WTC11 (cell line): ENCODE measurements at regions not wholly inside any gene's neighbourhood (a gene's known extent, or its start where the extent isn't known, plus 50 kb on each side); places are given as distances from the start of the nearest gene placed in this dataset.

ENCODE experiments used
- HMGXB4 ChIP-seq: sonication (generic); formaldehyde crosslinking; IDR thresholded peaks from 2 replicates; pipeline ENCODE4 v1.8.1; 2023; ENCODE audit warnings: mild to moderate bottlenecking, moderate library complexity, missing genetic modification reagents
- TF ChIP-seq, protein P1 (sequence below): fragments of 200-600 bp; IDR thresholded peaks from 2 replicates; pipeline ENCODE4 v1.8.0; 2022; ENCODE audit warnings: antibody characterized with exemption
- TF ChIP-seq, protein P2 (sequence below): sonication (generic); formaldehyde crosslinking; IDR thresholded peaks from 2 replicates; pipeline ENCODE4 v1.8.0; 2022; ENCODE audit warnings: mild to moderate bottlenecking, missing genetic modification reagents
- TF ChIP-seq, protein P3 (sequence below): sonication (generic); formaldehyde crosslinking; IDR thresholded peaks from 2 replicates; pipeline ENCODE4 v1.8.1; 2022; ENCODE audit warnings: mild to moderate bottlenecking, moderate library complexity, missing genetic modification reagents

DNA sequence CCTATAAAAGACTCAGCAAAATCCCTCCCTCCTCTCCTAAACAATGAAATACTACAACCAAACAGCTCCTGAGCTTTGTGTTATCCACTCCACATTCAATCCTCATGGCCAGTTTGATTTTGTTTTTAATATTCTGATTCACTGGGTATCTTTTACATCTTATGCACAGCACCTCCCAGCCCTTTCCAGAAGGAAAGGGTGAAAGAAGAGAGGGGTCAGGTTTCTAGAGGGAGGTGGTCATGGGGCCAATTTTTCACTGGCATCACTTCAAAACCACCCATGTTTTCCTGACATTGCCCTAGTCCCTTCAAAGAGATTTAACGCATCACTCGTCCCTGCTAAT, 315.6 kb downstream of the LPIN1 start:
- TF ChIP-seq, protein P1, sequence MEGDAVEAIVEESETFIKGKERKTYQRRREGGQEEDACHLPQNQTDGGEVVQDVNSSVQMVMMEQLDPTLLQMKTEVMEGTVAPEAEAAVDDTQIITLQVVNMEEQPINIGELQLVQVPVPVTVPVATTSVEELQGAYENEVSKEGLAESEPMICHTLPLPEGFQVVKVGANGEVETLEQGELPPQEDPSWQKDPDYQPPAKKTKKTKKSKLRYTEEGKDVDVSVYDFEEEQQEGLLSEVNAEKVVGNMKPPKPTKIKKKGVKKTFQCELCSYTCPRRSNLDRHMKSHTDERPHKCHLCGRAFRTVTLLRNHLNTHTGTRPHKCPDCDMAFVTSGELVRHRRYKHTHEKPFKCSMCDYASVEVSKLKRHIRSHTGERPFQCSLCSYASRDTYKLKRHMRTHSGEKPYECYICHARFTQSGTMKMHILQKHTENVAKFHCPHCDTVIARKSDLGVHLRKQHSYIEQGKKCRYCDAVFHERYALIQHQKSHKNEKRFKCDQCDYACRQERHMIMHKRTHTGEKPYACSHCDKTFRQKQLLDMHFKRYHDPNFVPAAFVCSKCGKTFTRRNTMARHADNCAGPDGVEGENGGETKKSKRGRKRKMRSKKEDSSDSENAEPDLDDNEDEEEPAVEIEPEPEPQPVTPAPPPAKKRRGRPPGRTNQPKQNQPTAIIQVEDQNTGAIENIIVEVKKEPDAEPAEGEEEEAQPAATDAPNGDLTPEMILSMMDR: no peak
- no peak for TF ChIP-seq HMGXB4
- TF ChIP-seq, protein P2, sequence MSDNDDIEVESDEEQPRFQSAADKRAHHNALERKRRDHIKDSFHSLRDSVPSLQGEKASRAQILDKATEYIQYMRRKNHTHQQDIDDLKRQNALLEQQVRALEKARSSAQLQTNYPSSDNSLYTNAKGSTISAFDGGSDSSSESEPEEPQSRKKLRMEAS (CRISPR knock-in tag): no peak
- TF ChIP-seq, protein P3, sequence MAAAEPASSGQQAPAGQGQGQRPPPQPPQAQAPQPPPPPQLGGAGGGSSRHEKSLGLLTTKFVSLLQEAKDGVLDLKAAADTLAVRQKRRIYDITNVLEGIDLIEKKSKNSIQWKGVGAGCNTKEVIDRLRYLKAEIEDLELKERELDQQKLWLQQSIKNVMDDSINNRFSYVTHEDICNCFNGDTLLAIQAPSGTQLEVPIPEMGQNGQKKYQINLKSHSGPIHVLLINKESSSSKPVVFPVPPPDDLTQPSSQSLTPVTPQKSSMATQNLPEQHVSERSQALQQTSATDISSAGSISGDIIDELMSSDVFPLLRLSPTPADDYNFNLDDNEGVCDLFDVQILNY (CRISPR knock-in tag): no peak
